ENCODE measurements at regions not wholly inside any gene's neighbourhood (a gene's known extent, or its start where the extent isn't known, plus 50 kb on each side); places are given as distances from the start of the nearest gene placed in this dataset.
"Not testable (repeated sequence)": the region's sequence is repeated elsewhere in the genome, so short reads cannot be mapped to it uniquely, and the experiment has no call there.

DNA sequence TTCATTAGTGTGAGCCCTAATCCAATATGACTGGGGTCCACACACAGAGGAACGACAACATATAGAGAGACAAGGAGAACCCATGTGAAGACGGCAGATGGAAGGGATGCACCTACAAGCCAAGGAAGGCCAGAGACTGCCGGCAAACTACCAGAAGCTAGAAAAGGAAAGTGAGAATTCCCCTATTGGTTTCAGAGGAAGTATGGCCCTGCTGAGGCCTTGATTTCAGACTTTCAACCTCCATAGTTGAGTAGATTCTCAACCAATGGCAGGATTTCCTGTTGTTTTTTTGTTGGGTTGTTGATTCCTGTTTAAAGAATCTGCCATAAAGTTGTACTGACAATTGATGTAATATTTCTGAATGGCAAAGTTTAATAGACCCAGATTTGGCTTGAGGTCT, 241.5 kb downstream of the SATB2 start:
- Mint-ChIP-seq H3K27me3 (no peaks in the 10 kb centered on the region), H3K27ac (no peak overlapping the region), H3K9me3 (no peaks in the 10 kb centered on the region)

GRCh38 chr2:199207011-199207410, 250.7 kb downstream of the SATB2 start:
- Mint-ChIP-seq H3K4me1 (ENCODE audit: low read depth) (no peaks in the 10 kb centered on the region), H3K27me3 (no peaks in the 10 kb centered on the region), H3K9me3 (no peaks in the 10 kb centered on the region), H3K27ac (no peak overlapping the region), H3K36me3 (ENCODE audit: low read depth) (no peaks in the 10 kb centered on the region), H3K4me3 (no peak overlapping the region)
- no peak for DNase-seq

More for the DNA sequence above, 241.5 kb downstream of the SATB2 start:
- Mint-ChIP-seq H3K4me1 (ENCODE audit: low read depth) (no peaks in the 10 kb centered on the region), H3K4me3 (no peak overlapping the region), H3K36me3 (ENCODE audit: low read depth) (no peaks in the 10 kb centered on the region)
- DNase-seq: no peak

DNA sequence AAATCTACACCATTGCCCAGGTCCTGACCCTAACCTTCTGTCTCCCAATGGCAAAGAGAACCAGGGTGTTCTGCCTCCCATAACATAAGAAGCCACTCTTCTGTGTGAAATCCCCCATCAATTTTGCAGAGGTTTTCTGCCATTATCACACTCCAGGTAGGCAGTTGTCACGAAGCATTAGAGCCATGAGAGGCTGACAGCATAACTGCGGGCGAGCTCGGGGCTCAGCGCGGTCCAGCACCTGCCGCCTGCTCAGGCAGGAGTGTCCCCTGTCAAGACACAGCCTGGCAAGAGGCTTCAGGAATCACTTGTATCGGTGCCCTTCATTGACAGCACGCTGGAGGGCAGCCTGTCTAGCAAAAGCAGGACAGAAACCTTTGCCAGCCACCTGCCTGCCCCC, 251.2 kb downstream of the SATB2 start:
- no peak for DNase-seq
- Mint-ChIP-seq H3K4me3 (no peak overlapping the region), H3K27me3 (no peaks in the 10 kb centered on the region), H3K9me3 (no peaks in the 10 kb centered on the region), H3K36me3 (ENCODE audit: low read depth) (no peaks in the 10 kb centered on the region), H3K27ac (no peak overlapping the region), H3K4me1 (ENCODE audit: low read depth) (no peaks in the 10 kb centered on the region)

- no peak for DNase-seq
- Mint-ChIP-seq H3K27ac (no peak overlapping the region), H3K4me3 (no peak overlapping the region), H3K9me3 (no peaks in the 10 kb centered on the region), H3K27me3 (no peaks in the 10 kb centered on the region), H3K36me3 (ENCODE audit: low read depth) (no peaks in the 10 kb centered on the region), H3K4me1 (ENCODE audit: low read depth) (no peaks in the 10 kb centered on the region)
Observed at GRCh38 chr2:199202964-199203363, 254.8 kb downstream of the SATB2 start.

GRCh38 chr2:199201539-199201938, 256.2 kb downstream of the SATB2 start:
- no peak overlapping the region for H3K27ac Mint-ChIP-seq
- H3K9me3 Mint-ChIP-seq: no peaks in the 10 kb centered on the region
- no peaks in the 10 kb centered on the region for H3K36me3 Mint-ChIP-seq (ENCODE audit: low read depth)
- H3K4me1 Mint-ChIP-seq (ENCODE audit: low read depth): no peaks in the 10 kb centered on the region
- no peak for DNase-seq
- no peaks in the 10 kb centered on the region for H3K27me3 Mint-ChIP-seq
- no peak overlapping the region for H3K4me3 Mint-ChIP-seq

DNA sequence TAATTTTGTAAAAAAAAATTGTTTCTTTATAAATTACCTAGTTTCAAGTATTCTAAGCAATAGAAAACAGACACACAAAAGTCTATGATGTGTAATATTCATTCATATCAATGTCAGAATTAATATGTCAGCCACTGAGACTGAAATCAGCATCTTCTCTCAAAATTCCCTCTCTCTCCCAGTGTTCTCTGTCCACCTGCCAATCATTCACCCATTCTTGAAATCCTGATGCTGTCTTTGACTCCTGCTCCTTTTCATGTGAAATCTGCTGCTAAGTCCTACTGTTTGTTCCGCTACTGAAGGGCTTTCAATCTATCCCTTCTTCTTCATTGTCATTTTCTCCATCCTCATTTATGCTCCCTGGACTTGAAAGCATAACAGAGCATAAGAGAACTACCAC, 257.9 kb downstream of the SATB2 start:
- H3K36me3 Mint-ChIP-seq (ENCODE audit: low read depth): no peaks in the 10 kb centered on the region
- H3K4me3 Mint-ChIP-seq: no peak overlapping the region
- no peaks in the 10 kb centered on the region for H3K4me1 Mint-ChIP-seq (ENCODE audit: low read depth)
- H3K9me3 Mint-ChIP-seq: no peaks in the 10 kb centered on the region
- H3K27me3 Mint-ChIP-seq: no peaks in the 10 kb centered on the region
- H3K27ac Mint-ChIP-seq: no peak overlapping the region
- DNase-seq: no peak

- no peak for DNase-seq
- no peaks in the 10 kb centered on the region for H3K9me3 Mint-ChIP-seq
Observed at GRCh38 chr2:199197448-199197847, 260.3 kb downstream of the SATB2 start.

DNA sequence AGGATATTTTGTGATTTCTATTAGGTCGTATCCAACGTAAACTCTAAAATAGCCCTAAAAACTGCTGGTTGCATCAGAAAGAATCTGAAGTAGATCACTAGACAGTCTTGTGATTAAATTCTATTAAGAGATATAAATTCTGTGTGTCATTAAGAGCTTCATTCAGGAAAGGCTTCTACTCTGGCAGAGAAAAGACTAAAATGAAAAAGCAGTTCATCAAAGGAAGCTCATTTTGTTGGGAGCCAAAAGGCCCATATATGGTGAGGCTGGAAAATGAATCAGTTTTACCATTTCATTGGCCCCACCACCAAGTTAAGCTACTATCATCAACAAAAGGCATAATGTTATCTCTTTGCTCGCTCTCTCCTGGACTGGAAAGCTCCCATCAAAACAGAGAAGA, 261.1 kb downstream of the SATB2 start:
- H3K36me3 Mint-ChIP-seq (ENCODE audit: low read depth): no peaks in the 10 kb centered on the region
- no peak overlapping the region for H3K4me3 Mint-ChIP-seq
- DNase-seq: no peak
- H3K27me3 Mint-ChIP-seq: no peaks in the 10 kb centered on the region
- no peak overlapping the region for H3K27ac Mint-ChIP-seq
- H3K4me1 Mint-ChIP-seq (ENCODE audit: low read depth): no peaks in the 10 kb centered on the region
- no peaks in the 10 kb centered on the region for H3K9me3 Mint-ChIP-seq

More at GRCh38 chr2:199197448-199197847, 260.3 kb downstream of the SATB2 start:
- no peak overlapping the region for H3K27ac Mint-ChIP-seq
- no peaks in the 10 kb centered on the region for H3K27me3 Mint-ChIP-seq
- no peaks in the 10 kb centered on the region for H3K4me1 Mint-ChIP-seq (ENCODE audit: low read depth)
- H3K36me3 Mint-ChIP-seq (ENCODE audit: low read depth): no peaks in the 10 kb centered on the region
- no peak overlapping the region for H3K4me3 Mint-ChIP-seq

GRCh38 chr2:199195927-199196502, 261.7 kb downstream of the SATB2 start:
- H3K4me1 Mint-ChIP-seq (ENCODE audit: low read depth): no peaks in the 10 kb centered on the region
- no peaks in the 10 kb centered on the region for H3K9me3 Mint-ChIP-seq
- DNase-seq: no peak
- no peak overlapping the region for H3K4me3 Mint-ChIP-seq
- no peaks in the 10 kb centered on the region for H3K36me3 Mint-ChIP-seq (ENCODE audit: low read depth)
- H3K27me3 Mint-ChIP-seq: no peaks in the 10 kb centered on the region
- no peak overlapping the region for H3K27ac Mint-ChIP-seq

DNA sequence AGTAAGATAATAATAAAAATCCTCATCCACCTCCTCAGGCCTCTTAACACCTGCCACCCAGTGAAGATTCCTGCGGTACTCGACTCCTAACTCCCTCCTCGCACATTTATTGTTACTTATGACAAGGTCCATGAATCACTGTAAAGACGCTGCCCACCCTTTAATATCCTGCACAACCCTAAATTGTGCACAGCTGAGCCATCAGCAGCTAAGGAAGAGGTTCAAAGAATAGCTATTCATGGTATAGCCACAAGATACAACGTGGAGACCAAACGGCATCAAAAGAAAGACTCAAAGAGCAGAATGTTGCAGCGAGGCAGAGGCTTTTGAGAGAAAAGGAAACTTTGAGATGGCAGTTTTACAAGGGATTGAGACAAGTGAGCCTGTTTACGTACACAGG, 266.3 kb downstream of the SATB2 start:
- no peaks in the 10 kb centered on the region for H3K36me3 Mint-ChIP-seq (ENCODE audit: low read depth)
- H3K27ac Mint-ChIP-seq: no peak overlapping the region
- H3K4me3 Mint-ChIP-seq: no peak overlapping the region
- H3K9me3 Mint-ChIP-seq: no peaks in the 10 kb centered on the region
- no peaks in the 10 kb centered on the region for H3K4me1 Mint-ChIP-seq (ENCODE audit: low read depth)
- no peaks in the 10 kb centered on the region for H3K27me3 Mint-ChIP-seq
- no peak for DNase-seq

- Mint-ChIP-seq H3K27me3 (no peaks in the 10 kb centered on the region), H3K9me3 (no peaks in the 10 kb centered on the region), H3K36me3 (ENCODE audit: low read depth) (no peaks in the 10 kb centered on the region), H3K4me1 (ENCODE audit: low read depth) (no peaks in the 10 kb centered on the region), H3K4me3 (no peak overlapping the region), H3K27ac (no peak overlapping the region)
- no peak for DNase-seq
Observed at GRCh38 chr2:199189229-199189628, 268.5 kb downstream of the SATB2 start.

DNA sequence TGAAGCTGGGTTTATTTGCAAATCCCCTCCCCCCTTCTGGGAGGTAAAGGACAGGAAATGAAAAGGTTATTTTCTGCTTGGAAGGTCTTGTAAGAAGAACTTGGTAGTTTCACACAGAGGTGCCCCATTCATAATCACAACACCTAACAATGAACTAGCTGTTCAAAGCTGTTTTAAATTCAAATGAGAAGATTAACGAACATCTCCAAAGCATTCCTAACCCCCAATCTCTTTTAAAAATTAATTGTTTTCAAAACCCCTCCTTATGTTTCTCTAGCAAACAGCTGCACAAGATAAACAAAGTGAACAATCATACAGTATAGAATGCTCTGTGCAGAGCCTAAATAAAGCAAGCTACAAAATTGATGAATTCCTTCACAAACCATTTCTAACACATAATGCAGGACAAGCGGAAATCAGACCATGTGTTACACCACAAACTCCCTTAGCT, 271.4 kb downstream of the SATB2 start:
- no peak overlapping the region for H3K4me3 Mint-ChIP-seq
- no peaks in the 10 kb centered on the region for H3K36me3 Mint-ChIP-seq (ENCODE audit: low read depth)
- H3K9me3 Mint-ChIP-seq: no peaks in the 10 kb centered on the region
- no peaks in the 10 kb centered on the region for H3K27me3 Mint-ChIP-seq
- no peak for DNase-seq
- H3K27ac Mint-ChIP-seq: no peak overlapping the region
- no peaks in the 10 kb centered on the region for H3K4me1 Mint-ChIP-seq (ENCODE audit: low read depth)

DNA sequence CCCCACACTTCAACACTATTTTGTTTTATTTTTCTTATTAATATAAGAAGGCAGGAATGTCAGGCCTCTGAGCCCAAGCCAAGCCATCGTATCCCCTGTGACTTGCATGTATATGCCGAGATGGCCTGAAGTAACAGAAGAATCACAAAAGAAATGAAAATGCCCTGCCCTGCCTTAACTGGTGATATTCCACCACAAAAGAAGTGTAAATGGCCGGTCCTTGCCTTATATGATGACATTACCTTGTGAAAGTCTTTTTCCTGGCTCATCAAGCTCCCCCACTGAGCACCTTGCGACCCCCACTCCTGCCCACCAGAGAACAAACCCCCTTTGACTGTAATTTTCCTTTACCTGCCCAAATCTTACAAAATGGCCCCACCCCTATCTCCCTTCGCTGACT, 272.6 kb downstream of the SATB2 start:
- DNase-seq; H3K27me3 Mint-ChIP-seq; H3K4me1 Mint-ChIP-seq (ENCODE audit: low read depth); H3K36me3 Mint-ChIP-seq (ENCODE audit: low read depth); H3K4me3 Mint-ChIP-seq; H3K27ac Mint-ChIP-seq; H3K9me3 Mint-ChIP-seq: not testable (repeated sequence)

- Mint-ChIP-seq H3K27ac (no peak overlapping the region), H3K27me3 (no peaks in the 10 kb centered on the region), H3K36me3 (ENCODE audit: low read depth) (no peaks in the 10 kb centered on the region), H3K4me1 (ENCODE audit: low read depth) (no peaks in the 10 kb centered on the region), H3K4me3 (no peak overlapping the region), H3K9me3 (peaks cover 3% of the 10 kb centered on the region)
- DNase-seq: no peak
Observed at GRCh38 chr2:199163613-199164458, 293.9 kb downstream of the SATB2 start.

- Mint-ChIP-seq H3K4me3 (no peak overlapping the region), H3K36me3 (ENCODE audit: low read depth) (no peaks in the 10 kb centered on the region), H3K4me1 (ENCODE audit: low read depth) (no peaks in the 10 kb centered on the region), H3K9me3 (peaks cover 12% of the 10 kb centered on the region), H3K27ac (no peak overlapping the region), H3K27me3 (no peaks in the 10 kb centered on the region)
- no peak for DNase-seq
Observed at GRCh38 chr2:199160677-199161465, 296.9 kb downstream of the SATB2 start.
